Lower leg skin (tissue), 3 donors: ENCODE measurements at regions not wholly inside any gene's neighbourhood (a gene's known extent, or its start where the extent isn't known, plus 50 kb on each side); places are given as distances from the start of the nearest gene placed in this dataset.

Experiments used
- CTCF ChIP-seq, 3 donors: fragments of 450-650 bp; IDR thresholded peaks; one replicate each; pipeline ENCODE4 v1.5.1; 2016; ENCODE audit warnings: antibody characterized with exemption in 3 of 3, mild to moderate bottlenecking in 3 of 3, moderate library complexity in 2 of 3
- POLR2A ChIP-seq, 2 donors: fragments of 450-650 bp; IDR thresholded peaks; one replicate each; pipeline ENCODE4 v1.6.1; 2016 to 2017; ENCODE audit warnings: antibody characterized with exemption in 2 of 2, mild to moderate bottlenecking in 1 of 2, moderate library complexity in 1 of 2

GRCh38 chr10:63885156-63885555 is 364.0 kb downstream of the REEP3 start:
- no peak for TF ChIP-seq POLR2A (IDR thresholded peaks at IDR 0.05)
- no peak for TF ChIP-seq CTCF (IDR thresholded peaks at IDR 0.05)
